ENCODE measurements at regions not wholly inside any gene's neighbourhood (a gene's known extent, or its start where the extent isn't known, plus 50 kb on each side); places are given as distances from the start of the nearest gene placed in this dataset.

DNA sequence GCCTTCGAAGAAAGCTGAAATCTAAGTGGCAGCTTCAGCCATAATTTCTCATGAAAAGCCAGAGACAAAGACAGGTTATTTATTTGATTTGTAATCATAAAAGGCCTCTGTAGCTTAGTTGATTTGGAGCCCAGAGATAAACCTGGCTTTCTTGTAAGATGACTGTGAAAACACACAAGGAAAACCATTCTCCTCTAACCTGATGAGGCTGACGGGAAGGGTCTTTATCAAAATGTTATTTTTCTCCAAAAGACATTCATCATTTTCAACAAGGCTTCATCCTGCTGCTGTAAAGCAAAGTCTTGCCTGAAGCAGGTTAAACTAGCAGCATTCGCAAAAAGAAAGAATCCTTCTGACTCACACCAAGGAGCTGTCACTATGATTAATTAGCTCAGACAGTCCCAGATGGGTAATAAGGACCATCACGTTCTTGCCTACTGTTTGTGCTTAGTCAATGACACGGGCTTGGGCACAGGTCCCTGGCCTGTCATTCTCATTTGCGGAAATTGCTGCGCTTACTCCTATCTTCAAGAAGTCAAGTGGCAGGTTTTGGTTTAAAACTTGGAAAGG lies 286.6 kb downstream of the C12orf75 start:
- in situ Hi-C loops (cut with MboI; ENCODE audit: low pct_unique_long_range_greater_than_20kb, low sequenced_read_pairs, unreplicated experiment), result no loop called here
- DNase-seq (ENCODE audit: low spot score), result no peak
- TF ChIP-seq, protein P1, sequence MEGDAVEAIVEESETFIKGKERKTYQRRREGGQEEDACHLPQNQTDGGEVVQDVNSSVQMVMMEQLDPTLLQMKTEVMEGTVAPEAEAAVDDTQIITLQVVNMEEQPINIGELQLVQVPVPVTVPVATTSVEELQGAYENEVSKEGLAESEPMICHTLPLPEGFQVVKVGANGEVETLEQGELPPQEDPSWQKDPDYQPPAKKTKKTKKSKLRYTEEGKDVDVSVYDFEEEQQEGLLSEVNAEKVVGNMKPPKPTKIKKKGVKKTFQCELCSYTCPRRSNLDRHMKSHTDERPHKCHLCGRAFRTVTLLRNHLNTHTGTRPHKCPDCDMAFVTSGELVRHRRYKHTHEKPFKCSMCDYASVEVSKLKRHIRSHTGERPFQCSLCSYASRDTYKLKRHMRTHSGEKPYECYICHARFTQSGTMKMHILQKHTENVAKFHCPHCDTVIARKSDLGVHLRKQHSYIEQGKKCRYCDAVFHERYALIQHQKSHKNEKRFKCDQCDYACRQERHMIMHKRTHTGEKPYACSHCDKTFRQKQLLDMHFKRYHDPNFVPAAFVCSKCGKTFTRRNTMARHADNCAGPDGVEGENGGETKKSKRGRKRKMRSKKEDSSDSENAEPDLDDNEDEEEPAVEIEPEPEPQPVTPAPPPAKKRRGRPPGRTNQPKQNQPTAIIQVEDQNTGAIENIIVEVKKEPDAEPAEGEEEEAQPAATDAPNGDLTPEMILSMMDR (IDR thresholded peaks at IDR 0.05; ENCODE audit: extremely low read depth, insufficient read depth, missing control alignments), result no peak

DNA sequence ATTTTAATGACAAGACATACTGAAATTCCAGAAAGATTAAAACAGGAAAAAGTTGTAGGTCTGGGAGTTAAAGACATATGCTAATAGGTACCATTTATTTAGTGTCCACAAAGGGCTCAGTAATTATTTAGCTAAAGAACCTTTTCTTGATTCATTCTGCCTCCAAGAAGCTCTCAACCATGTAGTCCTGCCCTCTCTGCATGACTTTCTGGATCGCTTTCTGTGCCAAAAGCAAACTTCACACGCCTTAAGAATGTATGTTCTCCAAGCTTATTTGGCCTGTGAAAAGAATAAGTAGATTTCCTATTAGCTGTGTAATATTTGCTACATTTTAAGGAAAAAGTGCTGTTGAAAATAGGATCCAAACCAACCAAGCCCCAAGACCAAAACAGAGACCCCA lies 291.7 kb downstream of the C12orf75 start:
- TF ChIP-seq, protein P1 (IDR thresholded peaks at IDR 0.05; ENCODE audit: extremely low read depth, insufficient read depth, missing control alignments), result no peak
- no peak for DNase-seq (ENCODE audit: low spot score)
- in situ Hi-C loops (cut with MboI; ENCODE audit: low pct_unique_long_range_greater_than_20kb, low sequenced_read_pairs, unreplicated experiment), result no loop called here

DNA sequence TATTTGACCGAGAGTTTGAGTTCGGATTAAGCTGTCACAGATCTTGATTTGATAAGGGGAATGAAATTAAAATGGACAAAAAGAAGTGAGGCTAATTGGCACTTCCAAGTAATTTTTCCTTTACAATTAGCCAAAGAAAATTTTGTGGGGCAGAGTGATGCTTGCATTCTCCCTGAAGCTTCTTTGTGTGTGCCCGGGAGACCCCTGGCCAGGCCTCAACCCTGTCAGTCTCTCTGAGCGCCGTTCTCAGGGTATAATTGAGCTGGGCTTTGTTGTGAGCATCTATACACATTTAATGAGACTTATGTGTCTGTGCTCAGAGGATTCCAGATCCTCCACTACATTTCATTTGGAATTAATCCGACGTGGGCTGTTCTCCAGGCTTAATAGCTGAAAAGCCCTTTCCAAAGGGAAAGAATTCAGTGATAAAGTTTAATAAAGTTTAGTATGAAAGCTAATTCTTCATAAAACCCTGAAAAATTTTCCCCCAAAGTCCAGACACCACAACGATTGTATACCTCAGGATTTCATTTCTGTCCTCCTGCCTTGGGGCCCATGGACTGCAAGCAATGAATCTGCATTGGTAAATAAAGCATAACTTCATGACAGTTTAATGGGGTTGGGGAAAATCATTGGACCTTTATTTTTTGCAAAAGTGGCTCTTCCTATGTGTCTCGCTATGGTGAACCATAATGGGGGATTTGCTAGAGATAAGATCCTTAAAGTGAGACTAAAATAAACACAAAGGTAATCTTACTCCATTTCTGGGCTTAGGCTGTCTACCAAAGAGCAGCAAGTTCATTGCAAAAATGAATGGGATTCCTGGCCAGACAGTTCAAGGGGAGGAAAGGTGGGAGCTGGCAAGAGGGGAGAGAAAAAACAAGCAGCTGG lies 292.6 kb downstream of the C12orf75 start:
- TF ChIP-seq, protein P1 (IDR thresholded peaks at IDR 0.05; ENCODE audit: extremely low read depth, insufficient read depth, missing control alignments), result no peak
- in situ Hi-C loops (cut with MboI; ENCODE audit: low pct_unique_long_range_greater_than_20kb, low sequenced_read_pairs, unreplicated experiment), result no loop called here
- no peak for DNase-seq (ENCODE audit: low spot score)

GRCh38 chr12:105626653-105627052 lies 296.2 kb downstream of the C12orf75 start:
- in situ Hi-C loops (cut with MboI; ENCODE audit: low pct_unique_long_range_greater_than_20kb, low sequenced_read_pairs, unreplicated experiment), result no loop called here
- TF ChIP-seq, protein P1 (IDR thresholded peaks at IDR 0.05; ENCODE audit: extremely low read depth, insufficient read depth, missing control alignments), result no peak
- DNase-seq (ENCODE audit: low spot score), result no peak

DNA sequence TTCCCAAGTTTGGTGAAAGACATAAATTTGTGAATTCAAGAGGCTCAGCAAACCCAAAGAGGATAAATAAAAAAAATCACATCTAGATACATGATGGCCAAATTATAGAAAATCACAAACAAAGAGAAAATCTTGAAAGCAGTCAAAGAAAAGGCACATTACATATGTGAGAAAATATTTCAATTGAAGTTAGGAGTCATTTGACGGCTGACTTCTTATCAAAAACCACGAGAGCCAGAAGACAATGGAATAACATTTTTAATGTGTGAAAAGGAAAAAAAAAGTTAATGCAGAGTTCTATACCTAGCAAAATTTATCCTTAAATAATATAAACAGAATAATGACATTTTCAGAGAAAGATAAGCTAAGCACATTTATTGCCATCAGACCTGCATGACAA lies 307.0 kb downstream of the C12orf75 start:
- in situ Hi-C loops (cut with MboI; ENCODE audit: low pct_unique_long_range_greater_than_20kb, low sequenced_read_pairs, unreplicated experiment), result no loop called here
- TF ChIP-seq, protein P1 (IDR thresholded peaks at IDR 0.05; ENCODE audit: extremely low read depth, insufficient read depth, missing control alignments), result no peak

GRCh38 chr12:105640761-105641160 lies 310.3 kb downstream of the C12orf75 start:
- TF ChIP-seq, protein P1 (IDR thresholded peaks at IDR 0.05; ENCODE audit: extremely low read depth, insufficient read depth, missing control alignments), result no peak
- in situ Hi-C loops (cut with MboI; ENCODE audit: low pct_unique_long_range_greater_than_20kb, low sequenced_read_pairs, unreplicated experiment), result no loop called here
- DNase-seq (ENCODE audit: low spot score), result no peak

More for the DNA sequence above, 307.0 kb downstream of the C12orf75 start:
- no peak for DNase-seq (ENCODE audit: low spot score)

Data from GM13977 (cell line).